Glomerular visceral epithelial cell (primary cell): ENCODE measurements at regions not wholly inside any gene's neighbourhood (a gene's known extent, or its start where the extent isn't known, plus 50 kb on each side); places are given as distances from the start of the nearest gene placed in this dataset.
A peak's percentile ranks its signal among the peaks of the same experiment; 100 is the strongest.

Source experiments
- DNase-seq: peaks from one replicate; pipeline ENCODE4 v3.0.0-alpha.2; 2016; ENCODE audit errors: extremely low spot score

DNA sequence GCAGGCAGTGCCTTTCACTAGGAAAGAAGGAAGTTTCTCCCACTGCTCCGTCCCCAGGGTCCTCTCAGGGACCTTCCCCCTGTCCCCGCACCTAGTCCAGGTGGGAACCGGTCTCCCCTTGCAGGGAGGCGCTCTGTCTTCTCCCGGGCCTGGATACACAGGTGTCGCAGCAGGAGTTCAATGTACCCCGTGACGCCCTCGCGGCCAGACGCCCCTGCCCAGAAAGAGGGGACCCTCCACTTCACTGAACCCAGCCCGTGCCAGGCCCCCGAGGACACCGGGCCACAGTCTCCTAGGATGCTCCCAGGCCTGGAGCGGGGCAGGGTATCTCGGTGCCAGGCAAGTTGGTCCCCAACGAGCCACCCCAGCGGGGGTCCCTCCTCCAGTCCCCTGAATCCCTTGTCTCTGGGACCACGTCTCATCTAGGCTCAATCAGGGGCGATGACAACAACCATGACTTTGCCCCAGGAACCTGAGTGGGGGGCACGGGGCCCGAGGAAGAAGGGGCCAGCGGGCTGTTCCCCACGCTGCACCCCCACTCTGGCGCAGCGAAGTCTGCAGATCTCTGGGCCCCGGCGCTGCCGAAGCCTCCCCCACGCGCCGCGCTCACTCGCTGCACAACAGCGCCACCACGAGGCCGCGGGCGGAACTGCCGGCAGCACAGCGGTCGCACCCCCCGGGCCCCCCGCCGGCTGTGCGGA is 103.0 kb downstream of the EDN3 start:
- DNase-seq = peak; percentile 5

DNA sequence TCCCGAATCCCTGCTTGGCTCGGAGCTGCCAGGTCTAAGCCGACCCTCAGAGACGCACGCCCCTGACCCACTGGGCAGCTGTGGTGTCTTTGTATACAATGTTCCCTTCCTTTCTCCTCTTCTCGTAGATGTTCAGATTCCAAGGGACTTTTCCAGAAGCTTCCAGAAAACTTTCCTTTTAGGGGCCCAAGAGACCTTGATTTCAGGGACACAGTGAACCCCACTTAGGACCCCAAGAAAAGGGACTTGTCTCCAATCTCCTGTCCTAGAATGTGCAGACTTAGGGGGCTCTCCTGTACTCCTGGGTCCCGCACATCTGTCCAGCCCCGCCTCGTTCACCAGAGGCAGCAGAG is 103.5 kb downstream of the EDN3 start:
- no peak for DNase-seq

GRCh38 chr20:59404749-59405148 is 104.3 kb downstream of the EDN3 start:
- DNase-seq = no peak

DNA sequence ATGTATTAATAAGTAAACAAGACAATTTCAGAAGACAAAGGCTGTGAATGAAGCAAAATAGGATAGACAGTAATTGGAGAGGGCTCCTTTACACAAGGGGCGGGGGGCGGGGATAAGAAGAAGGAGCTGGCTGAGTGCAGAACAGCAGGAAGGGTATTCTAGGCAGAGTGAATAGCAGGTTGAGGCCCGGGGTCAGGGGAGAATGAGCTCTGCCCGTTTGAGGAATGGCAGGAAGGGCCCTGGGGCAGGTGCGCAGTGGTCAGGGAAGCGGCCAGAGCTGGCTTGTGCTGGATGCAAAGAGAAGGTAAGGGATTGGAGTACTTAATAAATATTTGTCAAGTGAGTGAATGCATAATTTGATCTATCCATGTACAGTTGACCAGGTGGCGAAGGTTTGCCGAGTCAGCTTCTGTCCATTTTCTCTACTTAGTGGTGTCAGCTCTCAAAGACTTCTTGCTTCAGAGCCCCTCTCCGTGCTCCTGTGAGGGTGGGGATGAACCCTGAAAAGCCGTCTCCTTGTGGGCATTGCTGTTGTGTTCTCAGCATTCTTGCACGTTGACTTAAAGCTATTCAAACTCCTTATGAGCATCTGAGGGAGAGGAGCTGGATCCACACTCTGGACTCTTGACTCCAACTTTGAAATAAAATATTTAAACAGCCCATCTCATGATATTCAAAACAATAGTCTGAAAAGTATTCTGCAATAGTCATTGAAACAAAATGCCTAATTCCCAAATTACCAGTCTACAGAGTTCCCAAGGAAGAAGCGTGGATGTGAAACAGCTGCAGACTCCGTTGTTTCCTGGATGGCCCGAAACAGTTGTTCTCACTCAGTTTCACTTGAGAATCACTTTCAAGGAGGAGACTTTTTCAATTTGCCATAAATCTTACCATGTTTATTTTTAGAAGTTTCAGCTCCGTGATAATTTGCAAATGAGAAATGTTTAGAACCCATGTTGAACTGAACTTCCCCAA is 105.1 kb downstream of the EDN3 start:
- DNase-seq = no peak

DNA sequence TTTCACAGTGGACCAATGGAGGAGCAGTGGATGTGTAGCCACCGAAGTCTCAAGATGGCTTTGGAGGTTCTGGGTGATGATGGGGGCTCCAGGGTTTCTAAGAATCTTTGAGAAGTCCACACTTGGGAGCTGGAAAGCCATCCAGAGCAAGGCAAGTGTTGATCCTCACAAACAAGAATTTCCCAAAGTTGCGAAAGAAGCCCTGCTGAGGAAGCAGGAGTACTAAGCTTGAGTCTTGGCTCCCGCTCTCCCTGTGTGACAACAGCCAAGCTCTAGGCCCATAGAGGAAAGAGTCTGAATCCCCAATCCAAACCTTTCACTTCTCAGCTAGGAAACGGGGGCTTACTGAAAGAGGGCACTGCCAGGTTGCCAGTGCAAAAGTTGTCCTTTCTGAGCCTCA is 106.0 kb downstream of the EDN3 start:
- DNase-seq = no peak

- DNase-seq = no peak
These were observed 110.8 kb downstream of the EDN3 start for GRCh38 chr20:59411170-59411569.

- DNase-seq = no peak
These were observed 111.2 kb downstream of the EDN3 start for GRCh38 chr20:59411589-59411988.

DNA sequence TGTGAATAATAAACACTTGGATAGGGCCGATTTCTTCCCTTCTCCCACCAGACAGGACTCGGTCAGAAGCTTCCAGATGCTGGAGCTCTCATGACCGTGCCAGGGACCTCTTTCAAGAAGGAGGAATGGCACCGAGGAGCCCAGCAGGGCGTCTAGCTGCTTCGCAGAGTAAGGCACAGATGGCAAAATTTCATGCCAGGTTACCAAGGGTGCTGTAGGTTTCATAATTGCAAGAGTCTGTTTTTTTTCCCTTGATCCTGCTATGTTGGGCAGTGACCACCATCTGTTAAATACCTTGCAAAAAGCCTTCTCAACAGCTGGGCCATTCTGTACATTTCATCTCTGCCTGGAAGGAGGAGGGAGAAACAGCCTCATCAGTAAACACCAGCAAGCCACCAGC is 111.8 kb downstream of the EDN3 start:
- DNase-seq = no peak

GRCh38 chr20:59412875-59413284 is 112.5 kb downstream of the EDN3 start:
- no peak for DNase-seq

- no peak for DNase-seq
These were observed 113.0 kb downstream of the EDN3 start for GRCh38 chr20:59413326-59413865.

DNA sequence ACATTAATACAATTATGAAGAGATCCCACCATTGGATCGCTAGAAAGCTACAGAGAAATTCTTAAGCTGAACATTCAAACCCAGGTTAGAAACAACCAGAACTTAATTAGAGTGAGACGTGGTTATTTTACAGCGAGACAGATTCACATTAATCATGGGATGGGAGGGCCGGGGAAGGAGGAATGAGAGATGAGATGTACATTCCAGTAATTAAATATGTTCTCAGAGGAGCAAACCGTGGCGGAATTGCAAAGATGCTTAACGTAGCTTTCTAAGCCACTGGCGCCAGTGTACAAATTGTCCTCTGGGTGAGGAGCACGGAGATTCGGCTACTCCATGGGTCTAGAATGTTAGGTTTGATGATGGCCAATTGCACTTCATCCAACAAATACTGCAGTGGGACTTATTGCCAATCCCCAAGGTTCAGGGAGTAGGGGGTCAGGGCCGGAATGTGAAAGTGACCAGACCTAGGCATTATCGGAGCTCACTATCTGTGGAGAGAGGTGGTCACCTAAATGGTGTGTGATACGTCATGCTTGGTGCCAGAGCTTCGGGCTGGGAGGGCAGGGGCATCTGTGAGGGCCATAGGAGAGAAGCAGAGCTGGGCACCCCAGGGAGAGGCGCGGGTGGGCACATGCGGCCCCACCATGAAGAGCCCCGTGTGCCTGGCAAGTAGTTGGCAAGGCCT is 114.7 kb downstream of the EDN3 start:
- DNase-seq = no peak

GRCh38 chr20:59416916-59417315 is 116.5 kb downstream of the EDN3 start:
- no peak for DNase-seq

GRCh38 chr20:59421089-59421488 is 120.7 kb downstream of the EDN3 start:
- no peak for DNase-seq

DNA sequence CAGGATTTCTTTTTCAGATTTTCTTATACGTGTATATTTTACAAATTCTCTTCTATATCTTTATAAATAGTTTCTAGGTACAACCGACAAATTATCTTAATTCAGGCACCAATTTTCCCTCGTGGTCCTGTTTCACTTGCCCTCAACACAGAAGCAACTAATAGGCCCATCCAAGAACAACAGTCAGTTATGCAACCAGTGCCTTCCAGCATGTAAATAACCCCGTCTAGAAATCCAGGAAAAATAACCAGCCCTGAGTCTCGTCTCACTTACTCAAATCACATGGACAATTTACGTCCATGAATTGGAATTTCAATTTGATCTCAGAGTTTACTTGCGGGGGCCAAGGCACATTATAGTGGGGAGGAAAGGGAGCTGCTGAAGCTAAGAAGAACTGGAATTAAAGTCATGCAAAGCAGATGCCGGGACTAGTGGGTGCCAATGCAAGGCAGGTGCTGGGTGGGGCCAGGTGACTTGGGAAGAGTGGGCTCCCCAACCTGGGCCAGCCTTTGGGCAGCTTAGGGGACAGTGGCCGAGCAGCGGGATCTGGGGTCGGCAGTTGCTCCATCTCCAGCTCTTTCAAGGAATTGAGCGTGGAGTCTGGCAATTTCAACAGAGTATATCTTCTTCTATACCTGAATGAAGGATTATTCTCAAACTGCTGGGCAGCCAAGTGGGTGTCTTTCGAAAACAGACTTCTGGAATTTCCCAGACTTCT is 121.7 kb downstream of the EDN3 start:
- DNase-seq = no peak

GRCh38 chr20:59422872-59423544 is 122.6 kb downstream of the EDN3 start:
- no peak for DNase-seq

GRCh38 chr20:59424976-59425375 is 124.6 kb downstream of the EDN3 start:
- no peak for DNase-seq

DNA sequence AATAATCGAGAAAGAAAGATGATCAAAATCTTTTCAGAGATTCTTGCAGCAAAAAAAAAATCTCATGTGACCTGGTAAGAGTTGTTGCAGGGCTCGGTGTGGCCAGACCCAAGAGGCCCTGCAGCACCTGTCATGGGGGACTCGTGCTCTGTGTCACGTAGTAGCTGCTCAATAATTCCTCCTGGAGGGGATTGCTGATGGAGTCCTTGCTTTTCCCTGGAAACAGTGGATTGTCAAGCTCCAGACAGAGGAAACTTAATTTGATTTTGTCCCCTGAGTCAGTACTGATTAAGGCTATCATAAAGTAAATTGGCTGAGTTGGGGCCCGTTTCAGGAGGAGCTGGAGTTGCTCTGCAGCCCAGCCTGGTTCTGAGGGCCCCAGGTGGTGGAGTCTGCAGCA is 125.2 kb downstream of the EDN3 start:
- no peak for DNase-seq

DNA sequence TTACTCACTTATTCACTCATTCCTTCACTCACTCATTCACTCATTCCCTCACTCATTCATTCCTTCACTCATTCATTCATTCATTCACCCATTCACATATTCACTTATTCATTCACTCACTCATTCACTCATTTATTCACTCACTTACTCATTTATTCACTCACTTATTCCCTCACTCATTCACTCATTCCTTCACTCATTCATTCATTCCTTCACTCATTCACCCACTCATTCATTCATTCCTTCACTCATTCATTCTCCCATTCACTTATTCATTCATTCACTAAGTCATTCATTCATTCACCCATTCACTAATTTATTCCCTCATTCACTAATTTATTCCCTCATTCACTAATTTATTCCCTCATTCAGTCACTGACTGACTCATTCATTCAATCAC is 127.6 kb downstream of the EDN3 start:
- no peak for DNase-seq

GRCh38 chr20:59428441-59429205 is 128.2 kb downstream of the EDN3 start:
- DNase-seq = no peak

DNA sequence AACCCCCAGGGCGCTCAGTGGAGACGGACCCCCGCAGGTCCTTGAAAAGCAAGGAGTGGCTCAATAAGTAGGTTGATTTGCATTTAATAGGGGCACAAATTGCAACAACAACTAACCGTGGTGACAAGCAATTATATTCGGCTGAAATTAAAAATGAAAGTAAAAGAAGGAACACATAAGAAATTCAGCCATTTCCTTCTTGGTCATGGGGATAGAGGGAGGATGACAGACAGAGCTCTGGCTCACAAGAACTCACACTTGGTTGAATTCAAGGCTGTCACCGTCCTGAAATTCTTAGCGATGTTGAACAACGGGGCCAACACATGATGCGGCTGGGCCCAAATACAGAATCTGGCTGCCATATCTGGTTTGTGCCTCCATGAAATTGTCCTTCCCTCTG is 129.0 kb downstream of the EDN3 start:
- DNase-seq = no peak
